ENCODE measurements at regions not wholly inside any gene's neighbourhood (a gene's known extent, or its start where the extent isn't known, plus 50 kb on each side); places are given as distances from the start of the nearest gene placed in this dataset.

GRCh38 chr3:30945291-30945690 is 50.8 kb upstream of the GADL1 start:
- DNase-seq, result no peak

- DNase-seq, result no peak
Measured at GRCh38 chr3:30948426-30948825, 54.0 kb upstream of the GADL1 start.

- peak; percentile 74 for DNase-seq
Measured at GRCh38 chr3:30951826-30952225, 57.4 kb upstream of the GADL1 start.

GRCh38 chr3:30952786-30953185 is 58.3 kb upstream of the GADL1 start:
- peak; percentile 61 for DNase-seq

GRCh38 chr3:30954426-30954825 is 60.0 kb upstream of the GADL1 start:
- no peak for DNase-seq

DNA sequence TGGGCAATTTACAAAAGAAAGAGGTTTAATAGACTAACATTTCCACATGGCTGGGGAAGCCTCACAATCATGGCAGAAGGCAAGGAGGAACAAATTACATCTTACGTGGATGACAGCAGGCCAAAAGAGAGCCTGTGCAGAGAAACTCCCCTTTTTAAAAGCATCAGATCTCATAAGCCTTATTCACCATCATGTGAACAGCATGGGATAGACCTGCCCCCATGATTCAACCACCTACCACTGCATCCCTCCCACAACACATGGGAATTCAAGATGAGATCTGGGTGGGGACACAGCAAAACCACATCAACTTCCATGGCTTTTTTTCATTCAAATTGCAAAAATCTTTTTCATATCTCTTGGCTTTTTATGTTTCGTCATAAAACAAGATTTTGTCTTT is 67.6 kb upstream of the GADL1 start:
- DNase-seq, result no peak

- no peak for DNase-seq
Measured at GRCh38 chr3:30962493-30962892, 68.0 kb upstream of the GADL1 start.

- DNase-seq, result no peak
Measured at GRCh38 chr3:30963223-30963722, 68.8 kb upstream of the GADL1 start.

GRCh38 chr3:30964612-30965011 is 70.2 kb upstream of the GADL1 start:
- DNase-seq, result no peak

DNA sequence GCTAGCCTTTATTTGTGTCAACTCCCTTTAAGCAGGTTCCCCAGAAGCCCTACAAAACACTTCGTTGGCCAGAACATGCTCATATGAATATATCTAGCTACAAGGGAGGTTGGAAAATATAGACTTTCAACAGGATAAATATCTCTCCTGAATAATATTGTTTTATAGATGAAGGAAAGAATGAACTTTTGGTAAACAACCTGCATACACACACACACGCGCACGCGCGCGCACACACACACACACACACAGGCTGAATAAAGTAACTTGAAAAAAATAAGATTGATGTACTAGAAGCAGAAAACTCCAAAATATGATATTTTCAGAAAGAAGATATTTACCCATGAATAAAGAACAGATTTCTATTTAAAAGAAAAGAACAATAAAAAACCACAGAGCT is 72.4 kb upstream of the GADL1 start:
- DNase-seq, result no peak

DNA sequence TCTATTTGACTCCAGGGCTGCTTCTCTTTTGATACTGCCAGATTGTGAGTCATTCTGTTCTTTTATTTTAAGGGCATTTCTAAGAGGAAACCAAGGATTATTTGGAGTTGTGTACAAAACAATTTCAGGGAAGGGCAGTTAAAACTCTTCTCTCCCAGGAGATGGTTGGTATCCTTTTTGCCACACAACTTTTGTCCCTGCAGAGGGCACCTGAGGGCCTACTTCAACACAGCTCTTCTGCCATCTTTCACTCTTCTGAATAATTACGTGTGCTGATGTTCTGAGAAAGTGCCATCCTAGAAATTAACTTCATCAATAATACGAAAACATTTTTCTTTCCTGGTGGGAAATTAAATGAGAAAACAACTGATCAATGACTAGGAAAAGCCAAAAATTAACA is 75.7 kb upstream of the GADL1 start:
- no peak for DNase-seq

- DNase-seq, result no peak
Measured at GRCh38 chr3:30972449-30972848, 78.0 kb upstream of the GADL1 start.

DNA sequence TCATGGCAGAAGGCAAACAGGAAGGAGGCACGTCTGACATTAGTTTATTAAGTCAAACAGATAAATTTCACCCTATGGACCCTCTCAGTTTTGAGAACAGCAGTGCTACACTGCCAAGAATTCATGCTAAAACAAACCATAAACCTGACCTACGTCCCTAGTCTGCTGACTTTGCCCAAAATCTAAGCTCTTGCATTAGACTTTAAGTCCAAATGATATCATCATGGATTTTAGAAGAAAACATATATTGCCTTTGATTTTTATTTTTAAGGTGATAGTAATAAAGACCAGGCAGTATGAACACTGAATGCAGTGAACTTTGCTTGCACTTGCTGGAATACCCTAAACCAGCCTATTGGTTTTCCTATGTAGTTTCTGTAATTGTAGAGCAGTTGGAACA is 79.6 kb upstream of the GADL1 start:
- DNase-seq, result no peak

DNA sequence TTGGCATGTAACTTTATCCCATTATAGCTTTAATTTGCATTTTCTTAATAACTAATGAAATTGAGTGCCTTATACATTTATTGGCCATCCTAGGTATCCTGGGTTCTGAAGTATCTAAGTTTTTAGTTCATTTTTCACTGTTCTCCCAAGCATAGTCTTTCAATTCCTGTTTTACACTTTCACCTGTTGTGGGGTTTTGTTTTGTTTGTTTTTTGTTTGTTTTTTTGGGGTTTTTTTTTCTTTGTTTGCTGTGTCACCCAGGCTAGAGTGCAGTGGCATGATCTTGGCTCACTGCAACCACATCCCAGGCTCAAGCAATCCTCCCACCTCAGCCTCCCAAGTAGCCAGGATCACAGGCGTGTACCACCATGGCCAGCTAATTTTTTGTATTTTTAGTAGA is 83.1 kb upstream of the GADL1 start:
- no peak for DNase-seq

- no peak for DNase-seq
Measured at GRCh38 chr3:30980993-30981392, 86.5 kb upstream of the GADL1 start.

- no peak for DNase-seq
Measured at GRCh38 chr3:30982416-30983075, 88.1 kb upstream of the GADL1 start.

DNA sequence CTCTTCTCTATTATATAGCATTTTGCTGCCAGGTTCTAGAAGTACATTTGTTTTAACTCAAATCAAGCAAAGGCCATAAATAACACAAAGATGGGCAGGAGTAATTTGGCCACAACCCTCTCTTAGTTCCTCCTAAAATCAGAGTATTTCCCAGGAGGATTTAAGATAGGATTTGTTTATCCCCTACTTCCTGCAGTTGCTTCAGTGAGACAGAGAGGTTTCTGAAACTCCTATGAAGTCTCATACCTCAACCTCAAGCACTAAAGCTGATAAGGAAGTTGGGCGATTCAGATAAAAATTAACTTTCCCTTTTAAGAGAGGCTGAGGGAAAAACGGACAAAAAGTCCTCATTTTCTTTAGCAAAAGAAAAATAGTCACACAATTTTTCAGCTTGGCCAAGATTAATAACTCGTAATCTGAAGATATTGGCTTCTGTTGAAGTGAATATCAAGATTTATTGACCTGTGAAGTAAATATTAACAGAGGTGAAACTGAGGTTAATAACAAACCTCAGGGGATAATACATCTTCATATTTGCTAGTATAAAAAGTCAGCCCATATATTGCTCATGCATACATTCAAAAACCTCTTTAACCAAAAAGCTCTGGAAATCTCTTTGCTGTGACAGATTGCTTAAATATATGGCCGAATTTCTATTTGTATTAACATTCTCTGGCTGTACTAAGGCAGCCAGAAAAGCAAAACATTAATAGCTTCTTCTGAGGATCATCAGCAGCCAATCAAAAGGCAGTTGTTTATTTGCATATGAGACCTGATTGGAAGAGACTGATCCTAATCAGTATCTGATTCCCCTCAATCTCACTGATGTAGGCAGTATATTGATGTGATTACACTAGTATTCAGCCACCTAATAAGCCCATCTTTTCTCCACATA is 90.6 kb upstream of the GADL1 start:
- DNase-seq, result peak; percentile 68

DNA sequence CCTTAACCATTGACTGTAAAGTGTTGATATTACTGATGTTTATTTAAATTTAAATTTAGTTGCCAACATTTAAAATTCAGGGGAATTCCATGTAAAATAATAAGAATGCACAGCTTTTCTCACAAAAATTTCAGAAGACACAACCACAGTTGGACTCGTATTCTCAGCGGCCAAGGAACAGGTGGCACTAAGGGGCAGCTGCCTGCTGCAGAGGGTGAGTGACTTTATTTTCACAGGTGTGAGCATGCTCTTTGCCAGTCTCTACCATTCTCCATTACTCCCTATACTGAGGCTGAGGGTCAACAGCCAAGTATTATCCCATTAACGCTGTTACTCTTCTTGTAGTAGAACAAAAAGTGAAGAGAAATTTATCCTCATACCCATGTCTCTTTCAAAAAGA is 92.1 kb upstream of the GADL1 start:
- DNase-seq, result no peak

DNA sequence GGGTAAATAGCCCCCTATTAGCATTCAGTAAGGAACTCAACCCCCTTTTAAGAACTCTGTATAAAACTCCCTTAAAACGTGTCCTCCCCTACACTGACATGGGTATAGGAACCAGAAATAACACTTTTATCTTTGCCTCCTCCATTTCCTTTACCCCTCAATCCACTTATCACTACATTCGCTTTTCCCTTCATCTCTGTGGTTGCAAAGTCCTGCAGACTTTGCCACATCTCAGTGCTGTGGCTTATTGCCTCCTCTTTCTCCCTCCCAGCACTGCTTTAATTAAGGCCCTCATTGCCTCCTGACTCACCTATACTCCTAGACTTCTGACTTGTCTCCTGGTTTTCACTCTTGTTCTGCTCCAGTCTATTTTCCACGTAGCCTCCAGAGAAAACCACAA is 94.3 kb upstream of the GADL1 start:
- DNase-seq, result no peak

- DNase-seq, result no peak
Measured at GRCh38 chr3:30989276-30990030, 95.0 kb upstream of the GADL1 start.

DNA sequence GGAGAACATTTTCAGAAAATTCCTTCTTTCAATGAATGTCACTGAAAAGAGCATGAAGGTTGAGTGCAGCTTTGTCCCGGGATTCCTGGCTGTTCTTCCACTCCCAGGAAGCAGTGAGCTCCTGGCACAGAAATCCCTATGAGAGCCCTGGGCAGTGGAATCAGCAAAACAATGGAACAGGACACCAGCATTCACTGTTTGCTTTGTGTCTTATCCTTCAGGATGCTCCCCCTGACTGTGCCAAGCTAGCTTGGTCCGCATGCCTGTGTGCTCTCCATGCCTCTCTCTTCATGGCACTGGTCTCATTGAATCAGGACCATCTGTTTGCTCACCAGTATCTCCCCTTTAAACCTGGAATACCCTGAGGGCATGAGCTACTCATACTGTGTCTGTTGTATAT is 102.0 kb upstream of the GADL1 start:
- DNase-seq, result no peak

DNA sequence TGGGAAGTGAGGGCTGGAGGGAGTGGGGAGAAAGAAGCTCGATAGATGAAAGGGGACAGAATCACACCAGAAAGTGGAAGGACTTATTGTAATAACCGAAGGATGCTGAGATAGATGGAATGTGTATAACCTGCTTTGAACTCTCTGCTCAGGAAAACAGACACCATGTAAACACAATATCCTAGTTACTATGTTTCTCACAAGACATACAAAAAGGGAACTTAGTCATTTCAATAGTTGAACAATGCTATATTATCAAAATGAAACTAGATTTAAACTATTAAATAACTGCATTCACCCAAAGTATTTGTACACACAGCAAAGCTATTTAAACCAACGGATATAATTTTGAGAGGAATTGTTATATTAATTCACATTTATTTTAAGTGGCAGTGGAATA is 108.3 kb upstream of the GADL1 start:
- no peak for DNase-seq

DNA sequence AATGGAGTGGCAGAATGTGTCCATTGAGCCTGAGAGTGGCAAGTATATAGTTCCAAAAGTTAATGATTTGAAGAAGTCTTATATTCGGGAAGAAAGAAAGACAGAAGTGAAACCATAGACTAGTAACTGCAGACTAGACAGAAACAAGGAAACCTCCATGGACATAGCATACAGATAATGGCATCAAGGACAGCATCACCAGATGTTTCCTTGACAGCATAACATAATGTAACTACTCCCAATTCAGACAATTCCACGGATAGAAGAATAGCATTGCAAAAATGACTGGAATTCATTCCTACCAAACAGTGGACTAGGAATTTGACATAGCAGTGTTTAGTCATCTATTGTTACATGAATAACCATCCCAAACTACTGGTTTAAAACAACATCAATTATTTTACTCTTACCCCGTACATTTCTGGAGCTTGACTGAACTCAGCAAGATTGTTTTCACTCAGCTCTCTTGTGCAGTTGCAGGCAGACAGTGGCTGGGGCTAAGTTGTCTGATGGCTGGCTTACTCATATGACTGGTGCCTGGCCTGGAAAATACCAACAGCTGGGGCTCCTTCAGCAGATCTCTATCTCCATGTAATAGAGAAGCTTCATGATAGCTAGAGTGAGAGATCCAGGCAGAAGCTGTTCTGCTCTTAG is 109.7 kb upstream of the GADL1 start:
- DNase-seq, result peak; percentile 98

Data from fibroblast of skin of abdomen (primary cell).